SK-N-SH (cell line): ENCODE measurements at regions not wholly inside any gene's neighbourhood (a gene's known extent, or its start where the extent isn't known, plus 50 kb on each side); places are given as distances from the start of the nearest gene placed in this dataset.

Experiments
- CTCF ChIP-seq: fragments of 200-600 bp; sonication (generic); IDR thresholded peaks from 2 replicates; pipeline ENCODE4 v1.6.1; 2017; ENCODE audit warnings: antibody characterized with exemption, mild to moderate bottlenecking, moderate library complexity
- RXRA ChIP-seq: IDR thresholded peaks from 2 replicates; pipeline ENCODE4 v1.4.0; 2012; ENCODE audit warnings: low read depth, mild to moderate bottlenecking, borderline replicate concordance

- TF ChIP-seq CTCF, result no peak
- no peak for TF ChIP-seq RXRA
Measured at GRCh38 chr4:178993306-178993705, 1551.1 kb upstream of the AGA start.
